Stimulated activated naive CD8-positive, alpha-beta T cell treated with anti-CD3 and anti-CD28 coated beads, Interleukin-15, Interleukin-2, amounts not matched to agents 100 ng/mL and 50 ng/mL, for 24 hours (primary cell): ENCODE measurements at regions not wholly inside any gene's neighbourhood (a gene's known extent, or its start where the extent isn't known, plus 50 kb on each side); places are given as distances from the start of the nearest gene placed in this dataset.
"Not testable (repeated sequence)": the region's sequence is repeated elsewhere in the genome, so short reads cannot be mapped to it uniquely, and the experiment has no call there.

Experiments
- H3K27ac Mint-ChIP-seq: one replicate; pipeline ENCODE4 v1.8.0; 2021; ENCODE audit warnings: mild to moderate bottlenecking, mixed read lengths
- H3K27me3 Mint-ChIP-seq: one replicate; pipeline ENCODE4 v1.8.0; 2021; ENCODE audit warnings: mixed read lengths
- H3K36me3 Mint-ChIP-seq: one replicate; pipeline ENCODE4 v1.8.0; 2021; ENCODE audit warnings: low read depth, mixed read lengths
- H3K4me1 Mint-ChIP-seq: one replicate; pipeline ENCODE4 v1.8.0; 2021; ENCODE audit warnings: low read depth, mixed read lengths
- H3K4me3 Mint-ChIP-seq: one replicate; pipeline ENCODE4 v1.8.0; 2021; ENCODE audit warnings: mild to moderate bottlenecking, mixed read lengths
- H3K9me3 Mint-ChIP-seq: one replicate; pipeline ENCODE4 v1.8.0; 2021; ENCODE audit warnings: mixed read lengths

GRCh38 chr18:70600225-70600925 lies 311.5 kb downstream of the SOCS6 start:
- H3K9me3 Mint-ChIP-seq = peaks cover 6% of the 10 kb centered on the region
- no peaks in the 10 kb centered on the region for H3K27me3 Mint-ChIP-seq
- H3K4me3 Mint-ChIP-seq = peak overlapping the region; percentile 72
- peaks cover 11% of the 10 kb centered on the region for H3K4me1 Mint-ChIP-seq
- no peaks in the 10 kb centered on the region for H3K36me3 Mint-ChIP-seq
- peak overlapping the region; percentile 76 for H3K27ac Mint-ChIP-seq

- Mint-ChIP-seq H3K36me3 (no peaks in the 10 kb centered on the region), H3K27ac (no peak overlapping the region), H3K4me3 (no peak overlapping the region), H3K4me1 (peaks cover 4% of the 10 kb centered on the region), H3K9me3 (no peaks in the 10 kb centered on the region), H3K27me3 (no peaks in the 10 kb centered on the region)
These were observed 309.6 kb downstream of the SOCS6 start for GRCh38 chr18:70598406-70598805.

- Mint-ChIP-seq H3K4me3 (no peak overlapping the region), H3K27ac (no peak overlapping the region), H3K36me3 (no peaks in the 10 kb centered on the region), H3K9me3 (peaks cover 20% of the 10 kb centered on the region), H3K4me1 (no peaks in the 10 kb centered on the region), H3K27me3 (no peaks in the 10 kb centered on the region)
These were observed 294.1 kb downstream of the SOCS6 start for GRCh38 chr18:70582981-70583380.

- no peaks in the 10 kb centered on the region for H3K36me3 Mint-ChIP-seq
- no peaks in the 10 kb centered on the region for H3K4me1 Mint-ChIP-seq
- peaks cover 5% of the 10 kb centered on the region for H3K9me3 Mint-ChIP-seq
- no peaks in the 10 kb centered on the region for H3K27me3 Mint-ChIP-seq
- H3K4me3 Mint-ChIP-seq = no peak overlapping the region
- no peak overlapping the region for H3K27ac Mint-ChIP-seq
These were observed 289.6 kb downstream of the SOCS6 start for GRCh38 chr18:70578480-70578879.

GRCh38 chr18:70577023-70577420 lies 288.2 kb downstream of the SOCS6 start:
- Mint-ChIP-seq H3K27me3 (no peaks in the 10 kb centered on the region), H3K4me1 (no peaks in the 10 kb centered on the region), H3K27ac (no peak overlapping the region)

GRCh38 chr18:70576276-70577022 lies 287.6 kb downstream of the SOCS6 start:
- H3K4me1 Mint-ChIP-seq = no peaks in the 10 kb centered on the region
- no peaks in the 10 kb centered on the region for H3K36me3 Mint-ChIP-seq

More at GRCh38 chr18:70577023-70577420, 288.2 kb downstream of the SOCS6 start:
- Mint-ChIP-seq H3K4me3 (no peak overlapping the region), H3K9me3 (peaks cover 9% of the 10 kb centered on the region), H3K36me3 (no peaks in the 10 kb centered on the region)

GRCh38 chr18:70574951-70575350 lies 286.1 kb downstream of the SOCS6 start:
- H3K4me1 Mint-ChIP-seq, H3K4me3 Mint-ChIP-seq, H3K36me3 Mint-ChIP-seq, H3K9me3 Mint-ChIP-seq, H3K27me3 Mint-ChIP-seq, H3K27ac Mint-ChIP-seq: not testable (repeated sequence)

More at GRCh38 chr18:70576276-70577022, 287.6 kb downstream of the SOCS6 start:
- no peak overlapping the region for H3K27ac Mint-ChIP-seq
- H3K27me3 Mint-ChIP-seq = no peaks in the 10 kb centered on the region
- H3K4me3 Mint-ChIP-seq = no peak overlapping the region
- H3K9me3 Mint-ChIP-seq = peaks cover 9% of the 10 kb centered on the region

- H3K27me3 Mint-ChIP-seq, H3K4me1 Mint-ChIP-seq, H3K4me3 Mint-ChIP-seq, H3K36me3 Mint-ChIP-seq, H3K27ac Mint-ChIP-seq: not testable (repeated sequence)
- peaks cover 12% of the 10 kb centered on the region for H3K9me3 Mint-ChIP-seq
These were observed 280.8 kb downstream of the SOCS6 start for GRCh38 chr18:70569647-70570046.

GRCh38 chr18:70559446-70559845 lies 270.6 kb downstream of the SOCS6 start:
- Mint-ChIP-seq H3K4me3 (no peak overlapping the region), H3K27me3 (no peaks in the 10 kb centered on the region), H3K27ac (no peak overlapping the region), H3K4me1 (no peaks in the 10 kb centered on the region), H3K9me3 (peaks cover 16% of the 10 kb centered on the region), H3K36me3 (no peaks in the 10 kb centered on the region)

GRCh38 chr18:70558371-70558770 lies 269.5 kb downstream of the SOCS6 start:
- Mint-ChIP-seq H3K4me1 (no peaks in the 10 kb centered on the region), H3K27me3 (no peaks in the 10 kb centered on the region), H3K9me3 (peaks cover 16% of the 10 kb centered on the region), H3K36me3 (no peaks in the 10 kb centered on the region), H3K4me3 (no peak overlapping the region), H3K27ac (no peak overlapping the region)

GRCh38 chr18:70554854-70555445 lies 266.1 kb downstream of the SOCS6 start:
- H3K36me3 Mint-ChIP-seq = no peaks in the 10 kb centered on the region
- no peaks in the 10 kb centered on the region for H3K27me3 Mint-ChIP-seq
- no peak overlapping the region for H3K4me3 Mint-ChIP-seq
- H3K4me1 Mint-ChIP-seq = no peaks in the 10 kb centered on the region
- peaks cover 5% of the 10 kb centered on the region for H3K9me3 Mint-ChIP-seq
- H3K27ac Mint-ChIP-seq = no peak overlapping the region

- no peaks in the 10 kb centered on the region for H3K36me3 Mint-ChIP-seq
- no peak overlapping the region for H3K27ac Mint-ChIP-seq
These were observed 265.1 kb downstream of the SOCS6 start for GRCh38 chr18:70553936-70554260.

GRCh38 chr18:70553245-70553935 lies 264.5 kb downstream of the SOCS6 start:
- Mint-ChIP-seq H3K4me1 (no peaks in the 10 kb centered on the region), H3K27me3 (no peaks in the 10 kb centered on the region), H3K9me3 (no peaks in the 10 kb centered on the region), H3K27ac (no peak overlapping the region), H3K4me3 (no peak overlapping the region), H3K36me3 (no peaks in the 10 kb centered on the region)

More at GRCh38 chr18:70553936-70554260, 265.1 kb downstream of the SOCS6 start:
- Mint-ChIP-seq H3K4me1 (no peaks in the 10 kb centered on the region), H3K9me3 (no peaks in the 10 kb centered on the region), H3K27me3 (no peaks in the 10 kb centered on the region), H3K4me3 (no peak overlapping the region)

- no peaks in the 10 kb centered on the region for H3K4me1 Mint-ChIP-seq
- H3K27ac Mint-ChIP-seq = no peak overlapping the region
- H3K27me3 Mint-ChIP-seq = no peaks in the 10 kb centered on the region
- no peaks in the 10 kb centered on the region for H3K9me3 Mint-ChIP-seq
- no peak overlapping the region for H3K4me3 Mint-ChIP-seq
- H3K36me3 Mint-ChIP-seq = no peaks in the 10 kb centered on the region
These were observed 247.7 kb downstream of the SOCS6 start for GRCh38 chr18:70536370-70537062.
